ENCODE measurements at regions not wholly inside any gene's neighbourhood (a gene's known extent, or its start where the extent isn't known, plus 50 kb on each side); places are given as distances from the start of the nearest gene placed in this dataset.

DNA sequence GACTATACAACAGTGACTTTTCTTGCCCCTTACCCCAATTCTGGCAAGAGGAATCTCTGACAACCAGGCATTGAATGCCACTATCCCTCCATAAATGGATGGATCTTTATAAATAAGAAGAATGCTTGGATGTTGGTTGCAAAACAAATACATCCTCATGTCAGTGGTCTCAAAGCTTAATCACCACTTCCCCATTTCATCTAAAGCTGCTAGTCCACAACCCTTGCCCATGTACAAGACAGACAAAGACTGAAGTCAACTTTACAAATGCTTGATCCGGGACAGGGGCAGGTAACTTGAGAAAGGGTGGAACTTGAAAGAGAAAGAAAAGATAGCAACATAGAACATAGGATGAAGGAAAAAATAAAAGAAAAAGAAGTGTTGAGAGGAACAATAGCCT lies 540.5 kb upstream of the NOX3 start:
- TF ChIP-seq POLR2A (IDR thresholded peaks at IDR 0.05; ENCODE audit: low read length) (no peak), GATA1 (IDR thresholded peaks at IDR 0.05; ENCODE audit: low read depth, low read length) (no peak)
